H1 (cell line): ENCODE measurements at regions not wholly inside any gene's neighbourhood (a gene's known extent, or its start where the extent isn't known, plus 50 kb on each side); places are given as distances from the start of the nearest gene placed in this dataset.

Experiments
- CTCF ChIP-seq, 3 experiments: IDR thresholded peaks; 1 replicate in 2 of 3; 2 replicates in 1 of 3; pipeline versions ENCODE4 v1.5.1 to v1.6.1; 2011; ENCODE audit warnings: low read length in 3 of 3, mild to moderate bottlenecking in 3 of 3, inconsistent platforms in 2 of 3, low read depth in 1 of 3, moderate library complexity in 1 of 3; ENCODE audit not compliant: insufficient read depth in 1 of 3; ENCODE audit errors: control extremely low read depth in 1 of 3

DNA sequence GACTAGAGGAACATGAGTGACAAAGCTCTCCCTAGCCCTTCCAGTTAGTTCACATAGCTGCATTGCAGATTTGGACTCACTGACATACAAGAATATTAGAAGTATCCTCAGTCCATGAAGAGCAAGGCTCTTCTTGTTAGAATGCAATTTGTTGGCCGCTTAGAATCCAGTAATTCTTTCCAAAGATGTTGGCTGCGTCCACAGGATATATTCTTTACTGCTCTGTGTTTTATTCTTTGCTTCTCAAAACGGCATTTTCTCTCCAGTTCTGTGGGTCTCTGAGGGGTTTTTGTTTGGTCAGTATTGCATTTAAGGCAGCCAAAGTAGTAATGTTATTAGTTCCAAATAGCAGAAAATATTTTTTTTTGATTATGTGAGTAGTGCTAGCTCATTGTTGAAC, 588.6 kb downstream of the DNAJB9 start (continued):
- TF ChIP-seq CTCF (IDR thresholded peaks at IDR 0.05; ENCODE audit: control extremely low read depth in 1 of 3, insufficient read depth in 1 of 3, low read depth in 1 of 3, low read length in 3 of 3) = no peak
